HG03159 (cell line): ENCODE measurements at regions not wholly inside any gene's neighbourhood (a gene's known extent, or its start where the extent isn't known, plus 50 kb on each side); places are given as distances from the start of the nearest gene placed in this dataset.

Experiments
- ATAC-seq: cut with Tn5 transposase; IDR thresholded peaks from one replicate; pipeline ENCODE4 v1.9.1; 2021; ENCODE audit warnings: mild to moderate bottlenecking, moderate library complexity; ENCODE audit not compliant: unreplicated experiment

DNA sequence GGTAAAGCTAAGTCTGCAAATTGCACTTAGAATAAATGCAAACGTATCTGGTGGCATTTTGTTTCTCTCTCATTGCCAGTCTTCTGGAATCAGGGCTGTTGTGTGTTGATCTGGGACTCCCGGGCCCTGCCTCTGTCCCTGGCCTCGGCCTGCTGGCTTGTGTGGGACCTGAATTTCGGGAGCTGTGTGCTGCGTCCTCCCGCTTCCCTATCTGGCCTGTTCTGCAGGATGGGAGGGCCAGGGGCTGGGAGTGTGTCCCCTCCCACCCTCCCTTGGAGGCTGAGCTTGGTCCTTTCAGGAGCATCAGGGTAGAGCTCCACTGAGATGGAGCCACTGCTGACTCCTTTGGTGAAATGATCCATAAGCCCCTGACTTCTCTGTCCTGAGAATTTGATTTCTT lies 118.5 kb downstream of the ACKR3 start:
- ATAC-seq = no peak

DNA sequence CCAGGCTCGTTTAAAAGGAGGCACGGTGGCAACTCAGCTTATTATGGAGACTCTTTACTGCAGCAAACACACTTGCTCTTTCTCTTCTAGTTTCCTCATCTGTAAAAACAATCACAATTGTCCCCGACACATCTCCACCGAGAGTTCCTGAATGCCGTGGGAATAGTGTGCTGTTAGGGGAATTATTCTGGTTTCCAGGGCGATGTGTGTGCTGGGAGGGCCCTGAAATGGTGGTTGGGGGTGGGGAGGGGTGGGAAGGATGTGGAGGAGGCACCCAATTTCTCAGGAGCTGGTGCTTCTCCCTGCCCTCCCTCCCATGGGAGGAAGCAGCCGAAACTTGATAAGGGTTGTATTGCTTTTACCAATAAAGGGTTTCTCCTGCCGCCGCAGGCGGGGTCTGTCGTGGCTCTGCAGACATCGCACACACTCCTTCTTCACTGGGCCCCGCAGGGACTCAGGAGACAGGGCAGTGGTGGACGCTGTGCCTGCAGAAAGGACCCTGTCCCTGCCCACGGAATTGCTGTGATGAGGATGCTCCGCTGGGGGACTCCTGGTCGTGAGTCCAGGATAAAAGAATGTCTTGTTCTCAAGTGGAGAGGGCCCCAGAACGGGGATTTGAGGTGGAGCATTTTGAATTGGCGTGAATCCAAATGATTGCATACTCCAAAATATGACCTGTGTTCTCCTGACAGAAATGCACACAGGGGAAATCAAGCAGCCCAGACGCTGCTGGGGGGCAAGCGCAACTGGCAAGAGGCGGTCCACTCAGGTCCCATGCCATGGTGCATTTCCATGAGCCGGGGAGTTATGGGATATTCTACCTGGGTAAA lies 119.2 kb downstream of the ACKR3 start:
- no peak for ATAC-seq

DNA sequence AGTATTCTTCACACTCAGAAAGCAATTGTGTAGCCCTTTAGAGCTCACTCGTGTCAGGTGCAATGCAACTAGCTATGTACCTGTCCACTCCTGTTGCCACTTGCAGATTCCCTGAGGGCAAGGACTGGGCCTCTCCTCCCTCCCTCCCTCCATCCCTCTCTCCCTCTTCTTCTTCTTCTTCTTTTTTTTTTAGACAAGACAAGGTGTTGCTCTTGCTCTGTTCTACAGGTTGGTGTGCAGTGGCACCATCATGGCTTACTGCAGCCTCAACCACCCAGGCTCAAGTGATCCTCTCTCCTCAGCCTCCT lies 119.7 kb downstream of the ACKR3 start:
- ATAC-seq = no peak

DNA sequence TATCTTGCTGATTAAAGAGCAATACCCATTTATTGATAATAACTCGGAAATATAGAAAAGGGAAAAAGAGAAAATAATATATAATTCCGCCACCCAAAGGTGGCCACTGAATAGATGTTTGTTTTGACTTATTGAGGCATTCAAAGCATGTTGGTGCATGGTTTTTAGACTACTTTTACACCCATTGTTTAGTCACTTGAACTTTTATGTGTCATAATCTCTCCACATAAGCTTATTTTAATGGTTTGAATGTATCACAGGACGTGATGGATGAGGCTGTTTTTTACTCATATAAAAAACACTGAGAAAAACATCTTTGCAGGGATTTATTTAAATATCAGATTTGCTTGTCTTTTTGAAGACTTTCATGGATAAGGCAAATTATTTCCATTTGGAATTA lies 120.4 kb downstream of the ACKR3 start:
- no peak for ATAC-seq

DNA sequence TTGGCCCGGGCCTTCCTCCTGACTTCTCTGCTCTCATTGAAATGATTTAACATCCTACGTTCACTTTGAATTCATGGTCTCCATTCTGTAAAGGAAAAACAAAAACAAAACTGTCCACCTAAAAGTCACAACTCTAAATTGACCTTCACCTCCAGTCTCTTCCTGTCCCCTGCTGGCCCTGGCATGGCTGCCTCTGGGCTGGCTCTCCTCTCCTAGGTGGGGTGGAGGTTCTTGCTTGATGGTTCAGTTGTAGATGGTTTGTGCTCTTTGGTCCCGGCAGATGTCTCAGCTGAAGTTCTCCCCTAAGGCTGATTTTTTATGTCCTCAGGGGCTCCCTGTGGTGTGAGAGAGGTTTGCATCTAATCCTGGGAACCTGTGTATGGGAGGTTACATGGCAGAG lies 121.1 kb downstream of the ACKR3 start:
- ATAC-seq = no peak

DNA sequence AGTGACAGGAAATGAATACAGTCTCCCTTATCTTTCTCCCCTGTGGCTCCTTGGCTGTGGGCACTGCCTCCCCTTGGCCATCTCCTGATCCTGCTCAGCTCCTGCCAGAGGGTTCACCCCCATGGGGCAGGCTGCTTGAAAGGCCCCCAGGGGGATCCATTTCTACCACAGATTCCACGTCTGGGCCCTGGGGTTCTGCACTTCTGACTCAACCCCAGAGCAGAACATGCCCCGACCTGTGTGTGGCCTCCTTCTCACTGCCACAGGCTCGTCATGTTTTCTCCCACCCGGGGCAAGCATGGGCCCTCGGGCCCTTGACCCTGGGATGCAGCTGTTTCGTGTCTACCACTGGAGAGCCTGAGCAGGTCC lies 122.2 kb downstream of the ACKR3 start:
- ATAC-seq = no peak

DNA sequence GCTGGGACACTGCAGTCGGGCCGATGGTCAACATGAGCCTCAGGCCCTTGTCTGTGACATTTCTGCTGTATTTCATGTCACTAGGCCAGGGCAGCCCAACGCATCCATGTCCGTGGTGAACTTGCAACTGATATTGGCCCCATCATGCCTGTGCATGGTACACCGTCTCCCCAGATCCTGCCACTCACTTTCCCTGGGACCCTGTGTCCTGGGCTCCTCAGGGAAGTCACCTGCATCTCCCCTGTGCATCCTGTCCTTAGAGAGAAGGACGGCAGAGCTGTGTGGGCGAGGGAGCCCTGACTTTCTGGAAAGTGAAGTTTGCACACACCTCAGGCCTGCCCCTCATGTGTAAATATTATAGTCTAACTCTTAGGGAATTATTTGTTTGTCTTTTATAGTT lies 123.3 kb downstream of the ACKR3 start:
- no peak for ATAC-seq

DNA sequence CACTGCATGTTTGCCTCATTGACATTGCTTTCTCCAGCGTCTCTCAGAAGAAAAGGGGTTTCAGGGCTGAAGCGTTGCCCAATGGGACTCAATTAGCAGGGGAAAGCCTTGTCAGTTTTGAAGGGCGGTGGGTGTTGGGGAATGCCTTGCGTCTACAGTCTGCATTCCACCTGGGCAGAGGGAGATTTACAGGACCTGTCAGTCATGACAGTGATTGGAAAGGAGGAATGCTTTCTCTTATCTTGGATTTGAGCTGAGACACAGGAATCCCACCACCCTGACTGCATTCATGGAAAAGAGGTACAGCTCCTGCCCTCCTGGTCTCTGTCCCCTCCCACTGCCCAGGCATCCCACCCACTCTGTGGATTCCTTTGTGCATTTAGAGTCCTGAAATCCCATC lies 123.9 kb downstream of the ACKR3 start:
- no peak for ATAC-seq

DNA sequence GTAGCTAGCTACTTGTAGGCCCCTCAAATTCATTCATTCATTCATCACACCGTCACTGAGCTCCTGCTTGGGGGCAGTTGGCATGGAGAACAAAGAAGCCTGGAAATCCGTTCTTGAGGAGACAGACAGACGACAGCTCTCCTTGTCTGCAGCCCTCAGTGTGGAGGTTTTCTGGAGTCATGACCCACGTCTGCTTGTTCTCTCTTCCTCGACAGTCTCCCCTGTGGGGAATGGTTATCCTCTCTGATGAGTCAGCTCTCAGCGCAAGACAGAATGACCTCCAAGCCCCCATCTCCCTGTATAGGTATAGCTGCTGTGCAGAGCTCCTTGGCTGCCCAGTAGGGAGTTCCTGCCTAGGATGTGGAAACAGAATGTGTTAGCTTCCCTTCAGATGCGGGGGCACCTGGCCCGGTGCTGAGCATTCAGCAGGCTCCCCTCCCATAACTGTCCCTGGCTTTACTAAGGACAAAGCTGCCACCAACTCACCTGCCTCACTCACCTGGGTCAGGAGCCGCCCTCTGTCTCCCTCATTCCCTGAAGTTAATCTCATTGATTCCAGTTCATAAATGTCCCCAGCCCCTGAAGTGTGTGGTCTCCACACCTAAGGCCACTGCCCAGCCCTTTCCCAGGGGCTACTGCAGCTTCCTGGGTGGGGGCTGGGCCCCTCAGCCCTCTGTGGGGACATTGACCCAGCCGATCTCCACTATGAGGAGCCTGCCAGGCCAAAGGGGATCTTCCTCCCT lies 124.7 kb downstream of the ACKR3 start:
- ATAC-seq = no peak

DNA sequence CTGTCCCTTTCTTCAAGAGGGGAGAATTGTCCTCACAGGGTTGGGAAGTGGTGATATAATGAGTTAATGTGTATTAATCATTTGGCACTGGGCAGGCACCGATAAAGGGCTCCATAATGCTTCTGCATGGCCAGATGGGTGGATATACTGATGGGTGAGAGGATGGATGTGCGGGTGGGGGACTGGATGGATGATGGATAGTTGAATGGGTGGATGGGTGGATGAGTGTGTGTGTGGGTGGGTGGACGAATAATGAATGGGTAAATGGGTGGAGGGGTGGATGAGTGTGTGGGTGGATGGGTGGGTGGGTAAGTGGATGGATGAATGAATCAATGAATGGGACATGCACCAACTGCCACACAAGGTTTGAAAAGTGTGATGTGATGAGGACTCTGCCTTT lies 127.2 kb downstream of the ACKR3 start:
- no peak for ATAC-seq

DNA sequence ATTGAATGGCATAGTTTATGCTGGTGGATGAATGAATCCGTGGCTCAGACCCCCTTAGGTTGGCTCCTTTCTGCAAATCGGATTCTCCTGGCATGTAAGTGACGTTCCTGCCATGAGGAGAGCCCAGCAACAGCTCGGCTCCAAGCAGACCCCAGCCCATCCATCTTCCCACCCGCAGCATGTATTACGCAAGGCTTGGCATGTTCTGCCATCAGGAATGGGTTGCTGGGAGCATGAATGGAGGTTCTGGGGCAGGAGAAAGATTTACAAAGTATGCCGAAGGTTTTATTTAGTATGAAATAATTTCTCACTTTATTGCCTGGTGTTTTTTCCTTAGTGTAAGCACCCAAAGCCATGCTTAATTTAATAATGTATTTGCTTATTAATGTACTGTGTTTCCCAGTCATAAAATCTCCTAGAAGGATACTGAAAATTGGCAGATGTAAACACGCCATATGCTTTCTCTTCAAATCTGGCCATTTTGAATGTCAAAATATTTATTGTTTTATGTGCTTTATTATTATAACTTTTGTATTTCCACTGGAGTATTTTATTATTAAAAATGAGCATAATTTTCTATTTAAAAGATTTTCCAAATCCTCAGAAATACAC lies 128.5 kb downstream of the ACKR3 start:
- no peak for ATAC-seq

DNA sequence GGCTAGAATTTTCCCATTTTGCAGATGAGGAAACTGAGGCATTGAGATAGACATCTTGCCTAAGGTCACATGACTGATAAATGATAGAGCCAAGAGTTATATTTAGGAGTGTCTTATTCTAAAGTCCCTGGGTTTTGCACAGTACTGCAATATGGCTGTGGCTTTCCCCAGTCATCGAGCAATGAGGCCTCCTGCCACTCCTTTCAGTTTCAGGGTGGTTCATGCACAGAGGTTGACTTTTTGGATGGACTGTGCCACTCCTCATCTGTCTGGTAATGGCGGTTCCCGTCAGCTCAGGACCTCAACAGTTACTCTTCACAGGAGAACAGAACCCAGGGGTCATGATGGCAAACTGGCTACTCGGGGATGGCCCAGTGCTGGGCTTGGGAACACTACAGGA lies 131.1 kb downstream of the ACKR3 start:
- ATAC-seq = no peak

DNA sequence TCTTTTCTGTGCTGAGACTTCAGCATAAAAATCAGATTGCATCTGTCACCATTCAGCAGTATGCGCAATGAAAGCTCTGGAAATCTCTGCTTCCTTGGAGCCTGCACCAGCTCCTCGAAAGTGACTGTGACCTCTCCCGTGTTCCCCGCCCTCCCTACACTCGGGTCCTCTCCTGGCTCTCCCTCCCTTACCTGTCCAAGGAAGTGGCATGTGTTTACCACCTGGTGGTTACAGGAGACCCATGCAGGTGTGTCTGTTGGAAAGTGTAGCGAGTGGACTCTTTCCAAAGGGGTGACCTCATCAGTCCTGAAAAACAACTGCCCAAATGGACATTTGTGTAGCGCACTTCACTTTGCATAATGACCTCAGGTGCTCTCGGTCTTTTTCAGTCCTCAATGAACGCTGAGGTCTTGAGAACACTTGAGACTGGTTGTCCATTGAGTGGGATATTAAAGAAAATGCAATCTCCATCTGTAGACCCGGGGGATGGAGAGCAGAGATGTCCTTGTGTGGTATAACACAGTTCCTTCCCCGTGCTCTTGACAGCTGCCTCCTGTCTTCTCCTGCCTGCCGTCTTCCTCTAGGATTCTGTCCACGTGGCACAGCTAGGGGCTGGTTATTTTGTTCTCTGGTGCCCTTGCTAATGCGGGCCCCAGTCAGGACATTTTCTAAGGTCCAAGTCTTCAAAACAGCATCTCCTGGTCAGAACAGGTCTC lies 133.2 kb downstream of the ACKR3 start:
- no peak for ATAC-seq

DNA sequence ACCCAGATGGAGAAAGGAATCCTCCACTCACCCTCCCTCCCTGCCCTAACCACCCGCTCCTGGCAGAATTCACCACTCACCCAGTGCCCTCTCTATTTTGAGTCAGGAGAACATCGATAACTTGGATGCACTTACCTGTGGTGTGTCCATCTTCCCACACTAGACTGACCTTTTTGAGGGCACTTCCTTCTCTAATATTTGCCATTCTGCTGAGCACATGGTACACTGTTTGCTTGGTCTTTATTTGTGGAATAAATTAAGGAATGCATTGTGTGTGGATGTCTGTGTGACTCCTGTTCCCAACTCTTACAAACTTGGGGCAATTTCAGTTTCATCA lies 133.7 kb downstream of the ACKR3 start:
- ATAC-seq = no peak

DNA sequence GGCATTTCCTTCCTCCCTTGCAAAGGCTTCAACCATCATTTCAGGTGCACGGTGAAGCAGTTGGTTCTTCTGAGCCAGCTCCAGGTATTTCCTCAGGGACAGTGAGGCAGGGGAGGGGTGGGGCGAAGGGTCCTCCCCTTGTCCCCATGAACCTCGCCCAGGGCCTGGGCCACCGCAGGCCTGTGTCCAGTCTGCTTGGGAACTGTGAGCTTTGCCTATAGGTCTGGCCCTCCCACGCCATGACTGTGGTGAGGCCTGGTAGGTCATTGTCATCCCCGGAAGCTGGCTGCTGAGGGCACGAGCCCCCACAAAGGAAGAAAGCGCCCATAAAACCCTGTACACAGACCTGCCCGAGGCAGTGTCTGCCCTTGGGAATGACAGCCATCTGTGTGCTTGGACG lies 134.3 kb downstream of the ACKR3 start:
- no peak for ATAC-seq

DNA sequence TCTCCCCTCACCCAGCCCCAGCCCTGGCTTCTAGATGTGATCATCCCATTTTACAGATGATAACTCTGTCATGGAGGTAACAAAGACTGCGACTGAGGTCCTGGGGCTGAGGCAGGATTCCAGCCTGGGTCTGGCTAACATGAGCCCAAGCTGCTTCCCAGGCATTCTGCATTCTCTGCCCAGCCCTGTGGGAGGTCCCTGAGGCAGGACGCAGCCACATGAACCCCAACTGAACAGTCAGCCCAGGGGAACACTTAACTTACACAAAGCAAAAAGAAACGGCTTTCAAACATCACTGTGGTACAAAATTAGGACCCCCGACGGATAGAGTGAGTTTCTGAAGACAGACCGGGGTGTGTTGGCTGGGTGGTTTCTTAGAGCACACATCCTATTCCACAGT lies 135.3 kb downstream of the ACKR3 start:
- ATAC-seq = no peak

DNA sequence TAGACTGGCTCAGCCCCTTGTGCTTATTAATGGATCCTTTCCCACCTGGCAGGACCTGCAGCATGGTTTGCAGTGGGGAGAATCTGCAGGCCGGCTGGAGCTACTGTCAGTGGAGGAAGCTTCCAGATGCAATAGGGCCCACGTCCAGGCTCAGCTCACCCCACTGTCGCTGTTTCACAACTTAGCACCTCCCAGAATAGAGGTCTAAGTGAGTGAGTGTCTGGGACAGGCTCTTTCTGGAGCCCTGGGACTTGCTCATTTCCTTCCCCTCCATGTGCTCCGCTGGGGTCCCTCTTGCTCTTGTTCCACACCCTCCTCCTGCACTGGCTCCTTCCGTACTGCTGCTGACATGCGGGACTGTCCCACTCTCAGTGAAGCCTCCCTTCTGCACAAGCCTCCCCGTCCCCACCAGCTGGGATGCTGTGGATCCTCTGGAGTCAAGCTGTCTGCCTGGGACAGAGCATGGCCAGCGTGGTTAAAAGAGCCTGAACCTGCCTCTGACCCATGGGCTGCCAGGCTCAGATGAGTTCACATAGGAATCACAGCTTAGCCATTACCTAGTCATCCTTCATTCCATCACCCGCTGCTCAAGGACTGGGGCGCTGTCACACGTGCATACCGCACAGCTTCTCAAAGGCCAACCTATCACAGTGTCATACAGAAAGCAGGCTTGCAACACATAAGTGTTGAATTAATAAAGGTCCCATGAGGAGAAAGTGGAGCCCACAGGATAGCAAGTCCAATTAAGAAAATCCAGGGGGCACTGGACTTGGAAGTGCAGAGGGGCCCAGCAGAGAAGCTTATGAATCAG lies 135.9 kb downstream of the ACKR3 start:
- ATAC-seq = no peak

DNA sequence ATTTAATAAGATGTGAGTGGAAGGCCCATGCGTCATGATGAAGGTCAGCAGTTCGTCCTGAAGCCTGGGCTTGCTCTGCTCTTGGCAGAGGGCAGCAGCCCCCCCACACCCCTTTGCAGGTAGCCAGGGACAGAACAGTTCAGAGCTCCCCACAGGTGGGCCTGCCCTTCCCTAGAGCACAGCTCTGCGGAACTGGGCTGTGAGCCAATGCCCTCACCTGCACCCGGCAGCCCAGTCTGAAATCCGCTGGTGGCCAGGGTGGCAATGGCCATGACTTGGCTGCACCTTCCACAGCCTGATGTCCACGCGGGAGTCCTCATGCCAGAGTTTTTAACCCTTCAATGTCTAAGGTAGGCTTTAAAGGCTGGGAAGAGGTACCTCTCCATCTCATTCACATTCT lies 136.7 kb downstream of the ACKR3 start:
- ATAC-seq = no peak

DNA sequence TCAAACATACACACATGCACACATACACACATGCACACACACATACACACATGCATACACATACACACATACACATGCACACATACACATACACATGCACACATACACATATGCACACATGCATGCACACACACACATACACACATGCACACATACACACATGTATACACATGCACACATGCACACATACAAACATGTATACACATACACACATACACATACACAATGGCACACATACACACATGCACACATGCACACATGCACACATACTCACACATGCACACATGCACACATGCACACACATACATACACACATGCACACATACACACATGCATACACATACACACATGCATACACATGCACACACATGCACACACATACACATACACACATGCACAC lies 137.2 kb downstream of the ACKR3 start:
- ATAC-seq = no peak

DNA sequence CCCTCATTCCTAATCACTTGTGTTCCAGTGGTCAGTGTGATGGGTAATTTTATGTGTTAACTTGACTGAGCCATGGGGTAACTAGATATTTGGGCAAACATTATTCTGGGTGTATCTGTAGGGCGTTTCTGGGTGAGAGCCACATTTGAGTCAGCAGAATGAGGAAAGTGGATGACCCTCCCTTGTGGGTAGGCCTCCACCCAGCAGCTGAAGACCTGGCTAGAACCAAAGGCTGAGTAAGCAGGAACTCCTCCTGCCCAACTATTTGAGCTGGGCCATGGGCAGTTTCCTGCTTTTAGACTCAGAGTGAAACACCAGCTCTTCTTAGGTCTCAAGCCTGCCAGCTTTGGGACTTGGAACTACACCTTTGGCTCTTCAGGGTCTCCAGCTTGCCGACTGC lies 141.8 kb downstream of the ACKR3 start:
- ATAC-seq = no peak

DNA sequence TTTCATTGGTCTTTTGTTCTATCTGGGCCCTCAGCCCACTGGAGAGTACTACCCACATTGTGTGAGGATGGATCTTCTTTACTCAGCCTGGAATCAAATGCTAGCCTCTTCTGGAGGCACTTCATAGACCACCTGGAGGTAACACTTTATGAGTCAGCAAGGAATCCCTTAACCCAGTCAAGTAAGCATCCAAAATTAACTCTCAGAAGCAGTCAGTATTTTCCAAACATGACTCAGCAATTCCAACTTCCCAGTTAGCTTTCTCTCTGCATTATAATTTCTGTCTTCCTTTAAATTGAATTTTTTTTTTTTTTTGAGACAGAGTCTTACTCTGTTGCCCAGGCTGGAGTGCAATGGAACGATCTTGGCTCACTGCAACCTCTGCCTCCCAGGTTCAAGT lies 142.7 kb downstream of the ACKR3 start:
- no peak for ATAC-seq
